ENCODE measurements at regions not wholly inside any gene's neighbourhood (a gene's known extent, or its start where the extent isn't known, plus 50 kb on each side); places are given as distances from the start of the nearest gene placed in this dataset.
A peak's percentile ranks its signal among the peaks of the same experiment; 100 is the strongest.
"Not testable (repeated sequence)": the region's sequence is repeated elsewhere in the genome, so short reads cannot be mapped to it uniquely, and the experiment has no call there.

DNA sequence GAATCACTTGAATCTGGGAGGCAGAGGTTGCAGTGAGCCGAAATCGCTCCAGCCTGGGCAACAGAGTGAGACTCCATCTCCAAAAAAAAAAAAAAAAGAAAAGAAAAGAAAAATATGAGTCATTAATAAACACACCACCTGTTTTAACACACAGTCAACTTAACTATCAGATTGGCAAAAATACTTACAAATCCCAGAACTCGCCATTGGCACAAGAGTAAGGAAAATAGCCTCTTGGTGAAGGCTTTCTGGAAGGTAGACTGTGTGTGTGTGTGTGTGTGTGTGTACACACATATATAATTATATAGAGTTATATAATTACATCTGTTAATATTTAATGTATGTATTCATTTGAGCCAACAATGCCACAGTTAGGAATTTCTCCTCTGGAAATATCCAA, 63.7 kb upstream of the UXS1 start:
- no peak for DNase-seq (ENCODE audit: low read depth in 1 of 2, low spot score in 1 of 2)
- Histone ChIP-seq H3K27me3 (ENCODE audit: insufficient read depth, poor library complexity, severe bottlenecking) (no peaks in the 10 kb centered on the region), H3K27ac (replicated peaks) (no peak overlapping the region), H3K4me3 (replicated peaks; ENCODE audit: insufficient read depth, low read length) (no peak overlapping the region)
- TF ChIP-seq CTCF (IDR thresholded peaks at IDR 0.05; ENCODE audit: insufficient read depth, low read length), result no peak
- no peak for TF ChIP-seq REST (IDR thresholded peaks at IDR 0.05; ENCODE audit: insufficient replicate concordance, low read depth)
- TF ChIP-seq GABPA (IDR thresholded peaks at IDR 0.05; ENCODE audit: low read depth), result no peak
- TF ChIP-seq POLR2AphosphoS5 (IDR thresholded peaks at IDR 0.05; ENCODE audit: low read depth), result no peak
- no peak for TF ChIP-seq SPI1 (IDR thresholded peaks at IDR 0.05; ENCODE audit: borderline replicate concordance, low read depth)

DNA sequence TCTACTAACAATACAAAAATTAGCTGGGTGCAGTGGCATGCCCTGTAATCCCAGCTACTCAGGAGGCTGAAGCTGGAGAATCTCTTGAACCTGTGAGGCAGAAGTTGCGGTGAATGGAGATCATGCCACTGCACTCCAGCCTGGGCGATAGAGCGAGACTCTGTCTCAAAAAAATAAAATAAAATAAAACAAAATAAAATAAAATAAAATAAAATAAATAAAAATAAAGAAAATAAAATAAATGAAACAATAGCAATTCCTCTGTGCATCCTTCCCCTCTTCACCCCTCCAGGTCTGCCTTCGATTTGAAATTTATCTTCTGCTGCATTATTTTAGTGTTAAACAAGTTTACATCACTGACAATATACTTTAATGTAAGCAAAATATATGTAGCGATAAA, 63.0 kb upstream of the UXS1 start:
- Histone ChIP-seq H3K27me3 (ENCODE audit: insufficient read depth, poor library complexity, severe bottlenecking) (no peaks in the 10 kb centered on the region), H3K27ac (replicated peaks) (no peak overlapping the region), H3K4me3 (replicated peaks; ENCODE audit: insufficient read depth, low read length) (no peak overlapping the region)
- DNase-seq (ENCODE audit: low read depth in 1 of 2, low spot score in 1 of 2), result no peak
- TF ChIP-seq POLR2AphosphoS5 (IDR thresholded peaks at IDR 0.05; ENCODE audit: low read depth), result no peak
- TF ChIP-seq SPI1 (IDR thresholded peaks at IDR 0.05; ENCODE audit: borderline replicate concordance, low read depth), result no peak
- TF ChIP-seq CTCF (IDR thresholded peaks at IDR 0.05; ENCODE audit: insufficient read depth, low read length), result no peak
- no peak for TF ChIP-seq GABPA (IDR thresholded peaks at IDR 0.05; ENCODE audit: low read depth)
- TF ChIP-seq REST (IDR thresholded peaks at IDR 0.05; ENCODE audit: insufficient replicate concordance, low read depth), result no peak

GRCh38 chr2:106249157-106249828, 55.2 kb upstream of the UXS1 start:
- not testable (repeated sequence) for H3K4me3 ChIP-seq (replicated peaks; ENCODE audit: insufficient read depth, low read length); DNase-seq (ENCODE audit: low read depth in 1 of 2, low spot score in 1 of 2); H3K27me3 ChIP-seq (ENCODE audit: insufficient read depth, poor library complexity, severe bottlenecking); H3K27ac ChIP-seq (replicated peaks)

- H3K27me3 ChIP-seq (ENCODE audit: insufficient read depth, poor library complexity, severe bottlenecking); H3K4me3 ChIP-seq (replicated peaks; ENCODE audit: insufficient read depth, low read length); H3K27ac ChIP-seq (replicated peaks): not testable (repeated sequence)
- DNase-seq (ENCODE audit: low read depth in 1 of 2, low spot score in 1 of 2), result peak in 1 of 2 experiments; percentile 12
These were observed 54.5 kb upstream of the UXS1 start for GRCh38 chr2:106248548-106249151.
